Trophoblast cell (in vitro differentiated cells and primary cell): ENCODE measurements at regions not wholly inside any gene's neighbourhood (a gene's known extent, or its start where the extent isn't known, plus 50 kb on each side); places are given as distances from the start of the nearest gene placed in this dataset.
A peak's percentile ranks its signal among the peaks of the same experiment; 100 is the strongest.

Experiments
- DNase-seq, 2 donors: peaks; one replicate each; pipeline ENCODE4 v3.0.0-alpha.2; 2016
- H2AFZ ChIP-seq: 2 replicates; pipeline ENCODE4 v1.6.1; 2013; ENCODE audit warnings: low read length, moderate library complexity, mild to moderate bottlenecking; ENCODE audit not compliant: insufficient read depth, poor library complexity
- H2AK5ac ChIP-seq: 2 replicates; pipeline ENCODE4 v1.6.1; 2013; ENCODE audit warnings: mild to moderate bottlenecking, low read length
- H2BK120ac ChIP-seq: 2 replicates; pipeline ENCODE4 v1.6.1; 2013; ENCODE audit warnings: low read length, mild to moderate bottlenecking, moderate library complexity; ENCODE audit not compliant: insufficient read depth, poor library complexity
- H2BK12ac ChIP-seq: 2 replicates; pipeline ENCODE4 v1.6.1; 2013; ENCODE audit warnings: mild to moderate bottlenecking, low read length, moderate library complexity
- H2BK5ac ChIP-seq: 2 replicates; pipeline ENCODE4 v1.6.1; 2013; ENCODE audit warnings: low read length, low read depth, moderate library complexity, mild to moderate bottlenecking; ENCODE audit not compliant: poor library complexity
- H3K14ac ChIP-seq: 2 replicates; pipeline ENCODE4 v1.6.1; 2013; ENCODE audit warnings: mild to moderate bottlenecking, low read length
- H3K18ac ChIP-seq: 2 replicates; pipeline ENCODE4 v1.6.1; 2013; ENCODE audit warnings: mild to moderate bottlenecking, low read length
- H3K23ac ChIP-seq: 2 replicates; pipeline ENCODE4 v1.6.1; 2013; ENCODE audit warnings: low read length
- H3K27ac ChIP-seq: 2 replicates; pipeline ENCODE4 v1.5.1; 2013; ENCODE audit warnings: low read depth, mild to moderate bottlenecking, inconsistent platforms, low read length, moderate library complexity
- H3K27me3 ChIP-seq: 2 replicates; pipeline ENCODE4 v1.6.1; 2013; ENCODE audit warnings: inconsistent platforms, mild to moderate bottlenecking, low read length, moderate library complexity; ENCODE audit not compliant: insufficient read depth
- H3K36me3 ChIP-seq, 2 experiments: 1 replicate in 1 of 2; 2 replicates in 1 of 2; pipeline ENCODE4 v1.6.1; 2013; ENCODE audit warnings: low read length in 2 of 2, mild to moderate bottlenecking in 2 of 2, moderate library complexity in 1 of 2; ENCODE audit not compliant: insufficient read depth in 2 of 2, control insufficient read depth in 1 of 2
- H3K4ac ChIP-seq: 2 replicates; pipeline ENCODE4 v1.6.1; 2013; ENCODE audit warnings: low read depth, mild to moderate bottlenecking, low read length, moderate library complexity
- H3K4me1 ChIP-seq, 2 experiments: 1 replicate in 1 of 2; 2 replicates in 1 of 2; pipeline ENCODE4 v1.6.1; 2013; ENCODE audit warnings: low read length in 2 of 2, mild to moderate bottlenecking in 2 of 2, moderate library complexity in 1 of 2; ENCODE audit not compliant: insufficient read depth in 2 of 2, control insufficient read depth in 1 of 2
- H3K4me2 ChIP-seq: 2 replicates; pipeline ENCODE4 v1.6.1; 2013; ENCODE audit warnings: inconsistent platforms, mild to moderate bottlenecking, low read length, moderate library complexity
- H3K4me3 ChIP-seq: 2 replicates; pipeline ENCODE4 v1.5.1; 2013; ENCODE audit warnings: mild to moderate bottlenecking, low read depth, low read length, inconsistent platforms
- H3K79me1 ChIP-seq: one replicate; pipeline ENCODE4 v1.6.1; 2013; ENCODE audit warnings: low read length
- H3K79me2 ChIP-seq: 2 replicates; pipeline ENCODE4 v1.6.1; 2013; ENCODE audit warnings: low read length, mild to moderate bottlenecking; ENCODE audit not compliant: control insufficient read depth, insufficient read depth, poor library complexity
- H3K9ac ChIP-seq: 2 replicates; pipeline ENCODE4 v1.6.1; 2013; ENCODE audit warnings: mild to moderate bottlenecking, low read length
- H3K9me3 ChIP-seq: 2 replicates; pipeline ENCODE4 v1.6.1; 2013; ENCODE audit warnings: low read depth, mild to moderate bottlenecking, control low read depth, inconsistent platforms, low read length; ENCODE audit not compliant: insufficient read depth
- H4K12ac ChIP-seq: 2 replicates; pipeline ENCODE4 v1.6.1; 2013; ENCODE audit warnings: low read depth, mild to moderate bottlenecking, low read length, moderate library complexity
- H4K8ac ChIP-seq: 2 replicates; pipeline ENCODE4 v1.6.1; 2013; ENCODE audit warnings: low read depth, mild to moderate bottlenecking, low read length, moderate library complexity
- H4K91ac ChIP-seq: one replicate; pipeline ENCODE4 v1.6.1; 2013; ENCODE audit warnings: low read depth, mild to moderate bottlenecking, low read length, moderate library complexity
- whole genome bisulfite sequencing: extraction: QIAGEN DNeasy Blood & Tissue Kit; methylation state at CpG from one replicate; pipeline ENCODE4 v1.1.7; 2013; ENCODE audit warnings: missing lambda C conversion rate; ENCODE audit not compliant: insufficient read length, insufficient coverage; ENCODE audit errors: extremely low coverage; 5-methylcytosine and 5-hydroxymethylcytosine counted together

- H3K79me1 ChIP-seq = no peaks in the 10 kb centered on the region
- H4K8ac ChIP-seq = no peak overlapping the region
- WGBS = no CpG with 5 or more reads among the region's 3 CpGs
- H3K36me3 ChIP-seq = no peaks in the 10 kb centered on the region
- no peaks in the 10 kb centered on the region for H3K27me3 ChIP-seq
- H2BK5ac ChIP-seq = no peak overlapping the region
- no peak overlapping the region for H2BK12ac ChIP-seq
- H3K9ac ChIP-seq = no peak overlapping the region
- no peak overlapping the region for H3K14ac ChIP-seq
- H3K4me3 ChIP-seq = no peak overlapping the region
- no peak overlapping the region for H2AK5ac ChIP-seq
- no peaks in the 10 kb centered on the region for H3K9me3 ChIP-seq
- H3K27ac ChIP-seq = no peak overlapping the region
- peak; percentile 47 to 84 for DNase-seq
- no peak overlapping the region for H2BK120ac ChIP-seq
- no peak overlapping the region for H3K4ac ChIP-seq
- no peak overlapping the region for H4K12ac ChIP-seq
- H2AFZ ChIP-seq = no peak overlapping the region
- H4K91ac ChIP-seq = no peak overlapping the region
- H3K4me2 ChIP-seq = no peak overlapping the region
- H3K23ac ChIP-seq = no peak overlapping the region
- H3K18ac ChIP-seq = no peak overlapping the region
- no peaks in the 10 kb centered on the region for H3K79me2 ChIP-seq
- no peaks in the 10 kb centered on the region for H3K4me1 ChIP-seq
Observed at GRCh38 chr1:60573726-60574409, 500.3 kb upstream of the C1orf87 start.

GRCh38 chr1:60573121-60573520 lies 499.6 kb upstream of the C1orf87 start:
- Histone ChIP-seq H3K9me3 (no peaks in the 10 kb centered on the region), H3K27me3 (no peaks in the 10 kb centered on the region), H4K8ac (no peak overlapping the region), H2BK12ac (no peak overlapping the region), H2BK120ac (no peak overlapping the region), H3K9ac (no peak overlapping the region), H3K79me2 (no peaks in the 10 kb centered on the region), H3K4me1 (no peaks in the 10 kb centered on the region), H3K23ac (no peak overlapping the region), H2AK5ac (no peak overlapping the region), H2BK5ac (no peak overlapping the region), H3K14ac (no peak overlapping the region), H3K18ac (no peak overlapping the region), H4K12ac (no peak overlapping the region), H3K4me2 (no peak overlapping the region), H3K4me3 (no peak overlapping the region), H3K36me3 (no peaks in the 10 kb centered on the region), H3K27ac (no peak overlapping the region), H2AFZ (no peak overlapping the region), H3K79me1 (no peaks in the 10 kb centered on the region), H4K91ac (no peak overlapping the region), H3K4ac (no peak overlapping the region)
- DNase-seq = no peak
- no CpG with 5 or more reads among the region's 1 CpG for WGBS

GRCh38 chr1:60572378-60572777 lies 498.8 kb upstream of the C1orf87 start:
- Histone ChIP-seq H3K4me3 (no peak overlapping the region), H3K27me3 (no peaks in the 10 kb centered on the region), H3K14ac (no peak overlapping the region), H3K79me2 (no peaks in the 10 kb centered on the region), H4K12ac (no peak overlapping the region), H2AFZ (no peak overlapping the region), H3K79me1 (no peaks in the 10 kb centered on the region), H3K18ac (no peak overlapping the region), H3K36me3 (no peaks in the 10 kb centered on the region), H3K27ac (no peak overlapping the region), H3K4ac (no peak overlapping the region), H4K8ac (no peak overlapping the region), H3K23ac (no peak overlapping the region), H2BK120ac (no peak overlapping the region), H2BK12ac (no peak overlapping the region), H3K9ac (no peak overlapping the region), H3K9me3 (no peaks in the 10 kb centered on the region), H2AK5ac (no peak overlapping the region), H3K4me1 (no peaks in the 10 kb centered on the region), H4K91ac (no peak overlapping the region), H3K4me2 (no peak overlapping the region), H2BK5ac (no peak overlapping the region)
- WGBS = no CpG with 5 or more reads among the region's 4 CpGs
- DNase-seq = no peak

GRCh38 chr1:60571811-60572210 lies 498.2 kb upstream of the C1orf87 start:
- no peaks in the 10 kb centered on the region for H3K79me2 ChIP-seq
- no peak overlapping the region for H2BK120ac ChIP-seq
- no peak overlapping the region for H3K27ac ChIP-seq
- H4K8ac ChIP-seq = no peak overlapping the region
- H2AFZ ChIP-seq = no peak overlapping the region
- H4K91ac ChIP-seq = no peak overlapping the region
- H3K4me2 ChIP-seq = no peak overlapping the region
- H2AK5ac ChIP-seq = no peak overlapping the region
- WGBS = no CpG with 5 or more reads among the region's 1 CpG
- no peak overlapping the region for H3K4ac ChIP-seq
- no peak overlapping the region for H3K9ac ChIP-seq
- H3K23ac ChIP-seq = no peak overlapping the region
- no peak overlapping the region for H3K4me3 ChIP-seq
- H3K9me3 ChIP-seq = no peaks in the 10 kb centered on the region
- no peak overlapping the region for H3K14ac ChIP-seq
- no peaks in the 10 kb centered on the region for H3K79me1 ChIP-seq
- no peaks in the 10 kb centered on the region for H3K27me3 ChIP-seq
- no peak overlapping the region for H2BK5ac ChIP-seq
- no peak overlapping the region for H2BK12ac ChIP-seq
- H3K36me3 ChIP-seq = no peaks in the 10 kb centered on the region
- DNase-seq = no peak
- H4K12ac ChIP-seq = no peak overlapping the region
- H3K18ac ChIP-seq = no peak overlapping the region
- no peaks in the 10 kb centered on the region for H3K4me1 ChIP-seq
